Astrocyte (in vitro differentiated cells and primary cell): ENCODE measurements at regions not wholly inside any gene's neighbourhood (a gene's known extent, or its start where the extent isn't known, plus 50 kb on each side); places are given as distances from the start of the nearest gene placed in this dataset.

ENCODE experiments used
- DNase-seq: peaks from one replicate; pipeline ENCODE4 v3.0.0-alpha.2; 2010; ENCODE audit warnings: low read depth
- FAIRE-seq: peaks from 2 replicates; lab custom pipeline; 2011; peaks lifted over from hg19 to GRCh38; lab: Jason Lieb, UNC
- H2AFZ ChIP-seq: 2 replicates; pipeline ENCODE4 v1.6.0; 2012; ENCODE audit warnings: low read depth, low read length, inconsistent platforms
- H3K27ac ChIP-seq: 2 replicates; pipeline ENCODE4 v1.5.1; 2011; ENCODE audit warnings: low read depth, low read length, inconsistent platforms
- H3K27me3 ChIP-seq: 2 replicates; pipeline ENCODE4 v1.6.0; 2011; ENCODE audit warnings: low read length, inconsistent platforms; ENCODE audit not compliant: insufficient read depth
- H3K36me3 ChIP-seq: 2 replicates; pipeline ENCODE4 v1.5.1; 2011; ENCODE audit warnings: low read length, inconsistent platforms; ENCODE audit not compliant: insufficient read depth
- H3K4me1 ChIP-seq: 2 replicates; pipeline ENCODE4 v1.5.1; 2011; ENCODE audit warnings: low read length, inconsistent platforms; ENCODE audit not compliant: insufficient read depth
- H3K4me2 ChIP-seq: 2 replicates; pipeline ENCODE4 v1.6.0; 2012; ENCODE audit warnings: low read length, inconsistent platforms
- H3K4me3 ChIP-seq: 2 replicates; pipeline ENCODE4 v1.5.1; 2011; ENCODE audit warnings: low read depth, mild to moderate bottlenecking, low read length, inconsistent platforms; ENCODE audit not compliant: insufficient read depth
- H3K79me2 ChIP-seq: 2 replicates; pipeline ENCODE4 v1.6.0; 2012; ENCODE audit warnings: mild to moderate bottlenecking, low read length, inconsistent platforms; ENCODE audit not compliant: insufficient read depth
- H3K9ac ChIP-seq: 2 replicates; pipeline ENCODE4 v1.6.0; 2012; ENCODE audit warnings: mild to moderate bottlenecking, low read length, inconsistent platforms
- H3K9me3 ChIP-seq: 2 replicates; pipeline ENCODE4 v1.5.1; 2012; ENCODE audit warnings: low read depth, mild to moderate bottlenecking, low read length, inconsistent platforms; ENCODE audit not compliant: insufficient read depth
- H4K20me1 ChIP-seq: 2 replicates; pipeline ENCODE4 v1.6.0; 2012; ENCODE audit warnings: low read length, inconsistent platforms; ENCODE audit not compliant: insufficient read depth
- H3K27ac Mint-ChIP-seq: one replicate; pipeline ENCODE4 v1.8.0; 2021; ENCODE audit warnings: mild to moderate bottlenecking, mixed read lengths; ENCODE audit not compliant: unreplicated experiment
- H3K27me3 Mint-ChIP-seq: one replicate; pipeline ENCODE4 v1.8.0; 2021; ENCODE audit warnings: low read depth, mixed read lengths; ENCODE audit not compliant: unreplicated experiment
- H3K36me3 Mint-ChIP-seq: one replicate; pipeline ENCODE4 v1.8.0; 2021; ENCODE audit warnings: low read depth, mixed read lengths; ENCODE audit not compliant: unreplicated experiment
- H3K4me1 Mint-ChIP-seq: one replicate; pipeline ENCODE4 v1.8.0; 2021; ENCODE audit warnings: low read depth, mixed read lengths; ENCODE audit not compliant: unreplicated experiment
- H3K4me3 Mint-ChIP-seq: one replicate; pipeline ENCODE4 v1.8.0; 2021; ENCODE audit warnings: mild to moderate bottlenecking, moderate library complexity, mixed read lengths; ENCODE audit not compliant: unreplicated experiment
- H3K9me3 Mint-ChIP-seq: one replicate; pipeline ENCODE4 v1.8.0; 2021; ENCODE audit warnings: mild to moderate bottlenecking, mixed read lengths; ENCODE audit not compliant: unreplicated experiment
- CTCF ChIP-seq: IDR thresholded peaks from 2 replicates; pipeline ENCODE4 v1.5.1; 2011; ENCODE audit warnings: low read depth, mild to moderate bottlenecking, inconsistent platforms, low read length, moderate library complexity; ENCODE audit not compliant: insufficient read depth
- EZH2 ChIP-seq: IDR thresholded peaks from 2 replicates; pipeline ENCODE4 v1.6.1; 2012; ENCODE audit warnings: mild to moderate bottlenecking, low read length, inconsistent platforms; ENCODE audit not compliant: insufficient read depth

GRCh38 chr1:79732950-79733349 lies 726.4 kb upstream of the ADGRL4 start:
- peaks cover 2% of the 10 kb centered on the region for H3K9me3 ChIP-seq
- H3K4me1 Mint-ChIP-seq = no peaks in the 10 kb centered on the region
- no peaks in the 10 kb centered on the region for H3K27me3 Mint-ChIP-seq
- DNase-seq = no peak
- H3K4me2 ChIP-seq = no peak overlapping the region
- H3K36me3 ChIP-seq = no peaks in the 10 kb centered on the region
- H3K27ac ChIP-seq = no peak overlapping the region
- no peak overlapping the region for H3K9ac ChIP-seq
- H3K27ac Mint-ChIP-seq = no peak overlapping the region
- no peaks in the 10 kb centered on the region for H3K36me3 Mint-ChIP-seq
- no peaks in the 10 kb centered on the region for H3K27me3 ChIP-seq
- FAIRE-seq = no peak
- H2AFZ ChIP-seq = no peak overlapping the region
- H3K79me2 ChIP-seq = no peaks in the 10 kb centered on the region
- TF ChIP-seq EZH2 = no peak
- TF ChIP-seq CTCF = no peak
- H4K20me1 ChIP-seq = no peaks in the 10 kb centered on the region
- H3K4me1 ChIP-seq = no peaks in the 10 kb centered on the region
- H3K9me3 Mint-ChIP-seq = peaks cover 3% of the 10 kb centered on the region
- H3K4me3 ChIP-seq = no peak overlapping the region
- no peak overlapping the region for H3K4me3 Mint-ChIP-seq

- no peak for TF ChIP-seq EZH2
- no peak for TF ChIP-seq CTCF
- peaks cover 1% of the 10 kb centered on the region for H3K9me3 Mint-ChIP-seq
- no peaks in the 10 kb centered on the region for H3K27me3 Mint-ChIP-seq
- no peak overlapping the region for H3K4me3 Mint-ChIP-seq
- Histone ChIP-seq H4K20me1 (no peaks in the 10 kb centered on the region), H3K4me1 (no peaks in the 10 kb centered on the region), H3K4me3 (no peak overlapping the region), H2AFZ (no peak overlapping the region), H3K9me3 (no peaks in the 10 kb centered on the region), H3K79me2 (no peaks in the 10 kb centered on the region), H3K36me3 (no peaks in the 10 kb centered on the region), H3K9ac (no peak overlapping the region), H3K27me3 (no peaks in the 10 kb centered on the region), H3K27ac (no peak overlapping the region), H3K4me2 (no peak overlapping the region)
- H3K36me3 Mint-ChIP-seq = no peaks in the 10 kb centered on the region
- no peak for DNase-seq
- H3K4me1 Mint-ChIP-seq = no peaks in the 10 kb centered on the region
- no peak for FAIRE-seq
- H3K27ac Mint-ChIP-seq = no peak overlapping the region
These were observed 720.4 kb upstream of the ADGRL4 start for GRCh38 chr1:79726911-79727310.

GRCh38 chr1:79726321-79726720 lies 719.8 kb upstream of the ADGRL4 start:
- Histone ChIP-seq H4K20me1 (no peaks in the 10 kb centered on the region), H2AFZ (no peak overlapping the region), H3K27ac (no peak overlapping the region), H3K4me2 (no peak overlapping the region), H3K4me3 (no peak overlapping the region), H3K9ac (no peak overlapping the region), H3K9me3 (no peaks in the 10 kb centered on the region), H3K36me3 (no peaks in the 10 kb centered on the region), H3K79me2 (no peaks in the 10 kb centered on the region), H3K4me1 (no peaks in the 10 kb centered on the region), H3K27me3 (no peaks in the 10 kb centered on the region)
- Mint-ChIP-seq H3K27me3 (no peaks in the 10 kb centered on the region), H3K36me3 (no peaks in the 10 kb centered on the region), H3K4me3 (no peak overlapping the region), H3K9me3 (peaks cover 1% of the 10 kb centered on the region), H3K4me1 (no peaks in the 10 kb centered on the region), H3K27ac (no peak overlapping the region)
- FAIRE-seq (no peak), DNase-seq (peak; percentile 31)
- no peak for TF ChIP-seq EZH2
- no peak for TF ChIP-seq CTCF
